ENCODE measurements at regions not wholly inside any gene's neighbourhood (a gene's known extent, or its start where the extent isn't known, plus 50 kb on each side); places are given as distances from the start of the nearest gene placed in this dataset.
A peak's percentile ranks its signal among the peaks of the same experiment; 100 is the strongest.
"Not testable (repeated sequence)": the region's sequence is repeated elsewhere in the genome, so short reads cannot be mapped to it uniquely, and the experiment has no call there.

DNA sequence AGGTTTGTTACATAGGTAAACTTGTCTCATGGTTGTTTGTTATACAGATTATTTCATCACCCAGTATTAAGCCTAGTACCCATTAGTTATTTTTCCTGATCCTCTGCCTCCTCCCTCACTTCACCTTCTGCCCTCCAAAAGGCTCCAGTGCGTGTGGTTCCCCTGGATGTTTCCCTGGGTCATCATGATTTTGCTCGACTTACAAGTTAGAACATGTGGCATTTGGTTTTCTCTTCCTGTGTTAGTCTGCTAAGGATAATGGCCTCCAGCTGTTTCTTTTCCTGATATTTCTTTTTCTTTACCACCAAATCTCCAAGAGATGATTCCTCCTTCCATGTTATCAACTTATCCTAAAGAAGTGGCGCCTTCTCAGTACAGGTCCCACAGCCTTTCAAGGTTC, 543.1 kb upstream of the ADGRL3 start:
- no peak for DNase-seq (ENCODE audit: low spot score)

DNA sequence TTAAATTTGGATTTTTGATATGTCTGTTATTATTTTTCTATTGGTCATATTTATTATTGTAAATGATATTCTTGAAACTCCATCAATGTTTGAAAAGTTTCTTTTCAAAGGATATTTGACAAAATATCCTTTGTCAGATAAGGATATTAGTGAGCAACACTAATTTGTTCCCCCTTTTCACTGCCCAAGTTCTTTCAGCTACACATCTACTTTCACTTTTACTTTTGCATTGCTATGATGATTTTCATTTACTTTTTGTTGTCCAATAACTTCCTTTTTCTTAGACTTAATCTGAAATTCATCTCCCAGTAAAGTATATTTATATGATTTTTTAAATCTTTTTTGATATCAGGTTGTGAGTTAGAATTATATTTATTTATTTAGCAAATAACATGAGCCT, 542.3 kb upstream of the ADGRL3 start:
- DNase-seq (ENCODE audit: low spot score): no peak

DNA sequence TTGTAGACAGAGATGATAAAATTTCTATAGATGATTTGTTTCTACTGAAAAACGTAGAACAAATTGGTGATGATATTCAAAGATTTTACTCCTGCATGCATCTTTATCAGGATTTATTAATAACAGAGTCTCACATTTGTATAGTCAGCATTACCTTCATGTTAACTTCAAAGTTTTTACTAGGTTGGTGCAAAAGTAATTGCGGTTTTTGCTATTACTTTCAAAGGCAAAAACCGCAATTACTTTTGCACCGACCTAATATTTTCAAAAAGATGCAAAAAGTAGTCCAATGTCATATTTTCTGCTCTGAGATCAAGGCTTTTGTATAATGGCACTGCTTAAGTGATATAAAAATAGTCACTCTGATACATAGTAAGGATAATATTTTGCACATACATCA, 536.4 kb upstream of the ADGRL3 start:
- no peak for DNase-seq (ENCODE audit: low spot score)

DNA sequence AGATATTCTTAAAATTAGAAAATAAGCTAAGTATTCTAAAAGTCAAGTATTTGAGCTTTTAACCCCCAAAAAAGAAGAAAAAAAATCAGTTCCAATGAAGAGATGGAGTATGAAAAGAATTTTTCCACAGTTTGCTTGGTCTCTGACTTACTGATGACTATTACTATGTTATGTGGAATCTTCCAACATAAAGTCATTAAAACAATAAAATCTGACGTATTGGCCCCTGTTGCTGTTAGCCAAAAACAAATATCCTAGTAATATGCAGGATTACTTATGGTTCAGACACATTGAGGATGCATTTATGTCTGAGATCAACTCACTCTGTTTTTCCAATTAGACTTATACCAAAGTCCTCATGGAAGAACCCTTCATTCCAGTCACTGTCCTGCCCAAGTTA, 517.2 kb upstream of the ADGRL3 start:
- DNase-seq (ENCODE audit: low spot score): no peak

DNA sequence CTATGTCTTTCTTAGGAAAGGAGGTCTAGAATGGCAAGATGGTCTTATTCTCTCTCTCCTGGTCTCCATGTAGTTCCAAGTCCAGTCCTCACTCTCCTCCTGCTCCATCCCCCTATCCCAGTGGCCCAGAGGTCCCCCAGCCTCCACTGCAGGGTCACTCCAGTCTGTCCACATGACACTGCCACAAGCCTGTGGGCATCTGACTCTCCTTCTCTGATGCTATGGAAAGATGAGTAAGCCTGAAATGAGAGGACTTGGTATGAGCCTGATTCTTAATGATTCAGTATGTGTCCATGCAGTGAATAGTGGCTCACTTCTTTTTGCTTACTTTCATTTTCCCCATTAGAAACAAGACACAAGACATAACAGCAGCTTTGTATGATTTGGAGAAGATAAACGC, 516.8 kb upstream of the ADGRL3 start:
- DNase-seq (ENCODE audit: low spot score): peak; percentile 3

DNA sequence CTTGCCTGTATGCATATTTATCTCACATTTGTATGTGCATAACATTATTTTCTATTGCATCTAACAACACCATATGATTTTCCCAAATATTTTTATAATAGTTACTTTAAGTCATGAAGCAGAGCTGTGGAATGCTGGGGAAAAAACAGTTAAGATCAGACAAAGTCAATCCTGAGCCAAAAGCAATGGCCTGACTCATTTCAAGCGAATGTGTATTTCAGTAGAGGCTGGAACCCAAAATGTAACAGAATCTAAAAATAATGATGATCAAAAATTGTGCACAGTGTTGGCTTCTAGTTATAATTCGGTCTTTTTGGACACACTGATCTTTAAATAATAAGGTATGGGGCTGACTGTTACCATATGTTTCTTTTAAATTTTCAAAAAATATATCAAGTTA, 516.2 kb upstream of the ADGRL3 start:
- no peak for DNase-seq (ENCODE audit: low spot score)

DNA sequence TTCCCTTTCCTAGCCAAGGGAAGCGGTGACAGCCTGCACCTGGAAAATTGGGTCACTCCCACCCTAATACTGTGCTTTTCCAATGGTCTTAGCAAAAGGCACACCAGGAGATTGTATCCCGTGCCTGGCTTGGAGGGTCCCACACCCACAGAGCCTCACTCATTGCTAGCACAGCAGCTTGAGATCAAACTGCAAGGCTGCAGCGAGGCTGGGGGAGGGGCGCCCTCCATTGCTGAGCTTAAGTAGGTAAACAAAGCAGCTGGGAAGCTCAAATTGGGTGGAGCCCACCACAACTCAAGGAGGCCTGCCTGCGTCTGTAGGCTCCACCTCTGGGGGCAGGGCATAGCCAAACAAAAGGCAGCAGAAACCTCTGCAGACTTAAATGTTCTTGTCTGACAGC, 504.1 kb upstream of the ADGRL3 start:
- not testable (repeated sequence) for DNase-seq (ENCODE audit: low spot score)

DNA sequence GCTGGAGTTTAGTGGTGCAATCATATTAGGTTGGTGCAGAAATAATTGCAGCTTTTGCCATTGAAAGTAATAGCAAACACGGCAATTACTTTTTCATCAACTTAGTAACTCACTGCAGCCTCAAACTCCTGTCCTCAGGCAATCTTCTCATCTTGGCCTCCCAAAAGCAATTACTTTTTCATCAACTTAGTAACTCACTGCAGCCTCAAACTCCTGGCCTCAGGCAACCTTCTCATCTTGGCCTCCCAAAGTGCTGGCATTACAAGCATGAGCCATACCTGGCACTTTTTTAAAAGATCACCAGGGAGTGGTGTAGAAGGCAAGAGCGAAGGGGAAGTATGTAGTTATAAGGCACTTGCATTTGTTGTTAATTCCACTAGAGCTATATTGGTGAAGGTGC, 491.1 kb upstream of the ADGRL3 start:
- no peak for DNase-seq (ENCODE audit: low spot score)

DNA sequence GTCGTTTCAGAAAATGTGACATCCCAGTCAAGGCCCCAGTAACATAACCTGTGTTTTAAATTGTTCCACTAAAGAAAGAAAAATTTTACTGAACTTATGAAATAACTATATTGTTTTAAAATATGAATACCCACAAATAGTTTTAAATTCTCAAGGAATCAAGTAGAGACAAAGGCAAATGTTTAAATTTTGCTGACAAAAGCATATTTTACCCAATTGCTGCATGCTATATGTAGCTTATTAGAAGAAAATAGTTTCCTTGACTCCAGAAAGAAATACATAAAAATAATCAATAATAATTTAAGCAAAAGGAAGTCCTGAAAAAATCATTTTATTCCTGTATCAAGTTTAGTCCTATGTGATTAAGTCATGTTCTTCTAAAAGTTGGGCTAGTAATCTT, 481.3 kb upstream of the ADGRL3 start:
- DNase-seq (ENCODE audit: low spot score): no peak

DNA sequence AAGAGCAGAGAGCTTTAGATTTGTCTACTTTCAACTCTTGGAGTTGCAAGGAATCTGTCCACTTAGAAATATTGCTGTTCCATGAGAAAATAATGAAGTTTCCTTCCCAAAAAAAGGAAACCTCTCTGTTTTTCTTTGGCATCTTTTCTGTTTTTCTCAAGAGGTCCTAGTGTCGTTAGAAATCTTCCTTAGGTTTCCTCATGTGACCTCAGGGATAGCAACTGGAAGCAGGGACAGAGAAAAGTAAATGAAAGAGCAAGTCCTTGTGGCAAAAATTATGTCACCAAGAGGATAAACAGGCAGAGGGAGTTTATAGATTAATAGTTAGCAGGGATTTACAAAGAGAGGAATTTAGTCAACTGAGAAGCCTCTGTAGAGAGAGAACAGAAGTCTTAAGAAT, 478.4 kb upstream of the ADGRL3 start:
- no peak for DNase-seq (ENCODE audit: low spot score)

DNA sequence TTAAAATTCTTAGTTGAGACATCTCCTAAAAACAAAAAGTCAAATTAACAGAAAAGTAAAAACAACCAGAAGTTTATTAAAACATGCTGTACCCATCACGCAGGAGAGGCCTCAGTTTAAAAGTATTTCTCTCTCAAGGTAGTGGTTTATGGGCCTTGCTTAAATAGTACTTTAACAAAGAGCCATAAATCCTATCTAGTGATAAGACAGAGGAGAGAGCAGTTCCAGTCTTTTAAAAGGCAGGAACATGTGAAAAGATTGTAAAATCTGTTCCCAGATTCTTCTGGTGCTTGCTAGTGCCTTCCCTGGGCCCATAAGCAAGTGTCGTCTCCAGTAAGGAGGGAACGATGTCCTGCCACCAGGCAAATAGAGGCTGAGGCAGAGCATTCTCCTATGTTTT, 476.3 kb upstream of the ADGRL3 start:
- DNase-seq (ENCODE audit: low spot score): no peak

DNA sequence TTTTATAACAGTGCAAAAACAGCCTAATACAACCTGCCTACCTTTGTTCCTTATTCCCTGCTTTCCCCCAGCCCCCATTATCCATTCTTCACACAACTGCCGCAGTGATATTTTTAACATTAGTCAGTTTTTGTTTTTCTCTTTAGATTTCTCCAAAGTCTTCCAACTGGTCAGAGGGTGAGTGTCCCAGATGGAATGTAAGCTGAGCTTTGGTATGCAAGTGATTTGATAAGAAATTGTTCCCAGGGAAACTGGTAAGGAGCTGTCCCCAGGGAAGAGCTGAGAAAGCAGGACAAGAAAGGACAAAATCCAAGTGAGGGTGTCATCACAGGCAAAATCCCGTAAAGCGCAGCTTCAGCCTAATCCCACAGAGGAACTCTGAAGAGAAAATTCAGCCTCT, 475.5 kb upstream of the ADGRL3 start:
- DNase-seq (ENCODE audit: low spot score): peak; percentile 13

DNA sequence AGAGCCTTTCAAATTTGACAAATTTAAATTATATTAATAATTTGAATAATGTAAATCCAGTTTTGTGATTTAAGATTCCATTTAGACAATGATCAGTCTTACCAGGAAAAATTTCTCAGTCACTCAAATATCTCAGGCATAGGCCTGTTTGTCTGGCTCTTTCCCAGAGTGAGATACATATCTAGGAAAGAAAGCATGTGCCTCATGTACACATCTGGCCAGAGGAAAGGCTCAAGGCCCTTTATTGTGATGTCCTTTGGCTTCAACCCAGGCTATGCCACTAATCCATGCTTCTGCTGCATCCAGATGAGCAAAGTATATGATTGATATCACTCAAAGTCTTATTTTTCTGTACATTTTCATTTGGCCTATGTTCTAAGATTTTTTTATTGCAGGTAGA, 473.3 kb upstream of the ADGRL3 start:
- DNase-seq (ENCODE audit: low spot score): no peak

DNA sequence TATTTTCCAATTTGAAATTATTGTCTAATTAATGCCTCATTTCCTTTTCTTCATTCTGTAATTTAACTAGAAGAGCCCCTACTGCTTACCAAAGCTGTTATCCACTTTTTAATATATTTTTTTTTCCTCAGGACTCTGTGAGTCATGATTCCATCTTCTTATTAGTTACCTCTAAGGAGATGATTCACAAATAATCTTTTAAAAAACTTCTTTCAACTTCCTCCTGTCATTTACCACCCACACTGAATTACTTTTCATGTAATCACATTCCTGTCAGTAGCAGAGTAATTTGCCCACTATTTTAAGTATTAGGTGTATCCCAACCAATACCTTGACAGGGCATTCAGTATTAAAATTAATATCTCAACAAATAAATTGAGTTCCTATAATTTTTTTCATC, 470.9 kb upstream of the ADGRL3 start:
- no peak for DNase-seq (ENCODE audit: low spot score)

DNA sequence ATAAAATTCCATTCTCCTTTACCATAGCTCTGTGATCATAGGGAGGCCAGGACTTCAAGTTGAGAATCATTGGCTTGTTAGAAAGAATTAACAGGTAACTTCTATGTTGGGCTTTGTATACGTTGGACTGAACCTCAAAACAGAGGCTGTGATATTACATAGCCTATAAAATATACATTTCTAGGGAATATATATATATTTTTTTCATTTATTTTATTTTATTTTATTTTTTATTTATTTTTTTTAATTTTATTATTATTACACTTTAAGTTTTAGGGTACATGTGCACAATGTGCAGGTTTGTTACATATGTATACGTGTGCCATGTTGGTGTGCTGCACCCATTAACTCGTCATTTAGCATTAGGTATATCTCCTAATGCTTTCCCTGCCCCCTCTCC, 470.4 kb upstream of the ADGRL3 start:
- not testable (repeated sequence) for DNase-seq (ENCODE audit: low spot score)

DNA sequence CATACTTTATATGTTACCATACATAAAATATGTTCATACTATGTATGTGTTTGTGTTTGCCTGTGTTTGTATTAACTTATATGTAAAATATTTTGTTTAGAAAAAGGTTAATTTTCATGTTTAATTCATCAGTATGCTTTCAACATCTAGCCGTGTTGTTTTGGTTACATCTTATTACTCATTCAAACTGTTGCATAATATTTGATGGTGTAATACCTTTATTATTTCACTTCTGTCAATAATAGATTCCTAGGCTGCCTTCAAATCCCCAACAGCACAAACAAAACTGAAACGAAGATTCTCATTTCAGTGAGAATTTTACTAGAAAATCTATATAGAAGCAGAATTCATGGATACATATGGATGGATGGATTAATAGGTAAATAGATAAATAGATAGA, 462.3 kb upstream of the ADGRL3 start:
- no peak for DNase-seq (ENCODE audit: low spot score)

DNA sequence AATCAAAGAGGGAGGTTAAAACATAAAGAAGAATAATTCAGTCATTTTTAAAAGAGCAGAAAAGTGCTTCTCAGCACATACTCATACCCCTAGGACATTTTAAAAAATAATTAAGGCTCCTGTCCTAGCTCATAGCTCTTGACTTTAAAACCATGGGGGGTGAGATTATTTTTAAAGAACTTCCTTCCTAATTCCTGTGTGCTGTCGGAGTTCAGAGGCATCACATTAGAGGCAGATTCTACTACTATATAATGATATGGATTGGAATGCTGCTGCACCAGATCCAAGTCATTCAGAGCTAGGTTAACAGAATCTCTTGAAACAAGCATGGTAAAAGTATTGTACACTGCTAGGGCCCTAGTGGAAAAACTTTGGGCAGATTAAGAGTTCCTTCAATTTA, 456.5 kb upstream of the ADGRL3 start:
- no peak for DNase-seq (ENCODE audit: low spot score)

DNA sequence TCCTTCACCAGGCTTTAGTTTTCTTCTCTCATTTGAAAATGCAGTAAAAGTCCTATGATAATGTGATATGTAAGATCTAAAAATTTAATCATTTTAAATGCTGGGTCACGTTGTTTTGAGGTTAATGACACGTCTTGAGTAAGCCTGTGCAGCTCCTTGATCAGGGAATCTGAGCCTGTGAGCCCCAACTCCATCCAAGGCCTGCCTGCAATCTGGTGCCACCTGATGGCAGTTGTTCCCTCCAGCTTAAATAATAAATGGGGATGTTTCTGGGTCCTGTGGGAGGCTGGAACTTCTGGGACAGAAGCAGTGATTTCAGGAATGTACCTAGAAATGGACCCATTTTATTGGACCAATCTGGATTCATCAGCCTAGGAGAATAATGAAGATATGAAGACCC, 455.4 kb upstream of the ADGRL3 start:
- DNase-seq (ENCODE audit: low spot score): peak; percentile 10

DNA sequence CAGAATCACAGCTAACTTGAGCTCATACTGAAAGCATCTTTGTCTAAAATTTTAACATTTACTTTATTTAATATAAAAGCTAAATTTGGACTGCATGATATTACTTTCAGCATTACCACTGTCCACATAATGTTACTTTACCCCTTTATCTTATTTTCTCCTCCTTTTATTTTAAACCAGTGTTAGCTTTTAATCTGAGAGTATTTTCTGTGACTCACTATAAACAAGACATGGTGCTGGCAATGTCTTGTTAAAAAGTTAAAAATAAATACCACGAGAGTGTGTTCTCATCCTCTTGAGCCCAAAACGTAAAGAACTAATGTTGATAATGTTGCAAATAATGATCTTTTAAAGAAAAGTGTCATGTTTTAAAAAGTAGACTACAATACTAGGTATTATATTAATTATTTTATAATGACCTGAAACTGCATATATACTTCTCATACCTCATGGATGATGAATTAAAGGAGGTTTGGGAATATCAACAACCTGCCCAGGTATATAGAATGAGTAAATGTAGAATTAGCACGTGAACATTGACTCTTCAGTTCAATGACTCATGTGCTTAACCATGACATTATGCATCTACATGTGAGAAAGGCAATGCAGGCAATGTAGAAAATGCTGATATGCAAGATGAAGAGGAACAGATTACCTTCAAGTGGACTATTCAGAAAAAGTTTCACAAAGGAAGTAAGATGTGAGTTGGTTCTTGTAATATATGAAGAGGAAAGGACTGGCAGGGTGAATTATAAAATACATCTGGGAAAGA, 454.1 kb upstream of the ADGRL3 start:
- DNase-seq (ENCODE audit: low spot score): no peak

DNA sequence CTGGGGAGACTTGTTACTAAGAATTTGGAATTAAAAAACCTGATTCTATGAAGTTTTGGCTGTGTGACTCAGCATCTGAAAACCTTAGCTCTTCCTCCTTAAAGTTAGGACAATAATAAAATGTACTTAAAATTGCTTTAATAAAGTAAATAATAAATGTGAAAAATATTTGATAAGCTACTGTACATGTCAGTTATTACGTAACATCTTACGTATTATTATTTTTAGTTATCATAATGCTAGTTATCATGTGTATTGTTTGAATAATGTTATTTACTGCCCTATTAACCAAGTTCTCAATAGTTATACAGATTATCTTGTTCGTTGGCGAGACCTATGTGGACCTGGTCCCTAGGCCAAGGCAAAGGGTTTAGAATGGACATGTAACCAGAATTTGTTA, 449.2 kb upstream of the ADGRL3 start:
- no peak for DNase-seq (ENCODE audit: low spot score)

DNA sequence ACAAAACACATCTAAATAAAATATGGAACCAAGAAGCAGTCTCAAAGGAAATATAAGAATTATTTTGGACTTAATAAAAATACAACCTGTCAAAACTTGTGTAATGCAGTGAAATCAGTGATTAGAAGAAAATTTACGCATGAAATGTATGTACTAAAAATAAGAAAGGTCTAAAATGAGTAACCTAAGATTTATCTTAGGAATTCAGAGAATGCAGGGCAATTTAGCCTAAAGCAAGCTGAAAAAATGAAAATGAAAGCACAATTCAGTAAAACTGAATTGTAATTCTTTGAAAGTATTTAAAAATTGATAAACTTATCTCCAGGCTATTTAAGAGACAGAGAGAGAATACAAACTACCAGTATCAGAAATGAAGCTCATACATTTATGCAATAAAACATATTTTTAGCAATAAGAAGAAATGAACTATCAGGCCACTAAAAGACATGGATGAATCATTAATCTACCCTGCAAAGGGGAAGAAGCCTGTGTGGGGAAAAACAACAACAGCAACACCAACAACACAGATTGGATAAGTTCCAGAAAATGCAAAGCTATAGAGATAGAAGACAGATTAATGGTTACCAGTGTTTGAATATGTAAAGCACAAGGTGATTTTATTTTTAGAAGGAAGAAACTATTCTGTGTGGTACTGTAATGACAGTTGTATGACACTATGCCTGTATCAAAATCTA, 442.0 kb upstream of the ADGRL3 start:
- no peak for DNase-seq (ENCODE audit: low spot score)

DNA sequence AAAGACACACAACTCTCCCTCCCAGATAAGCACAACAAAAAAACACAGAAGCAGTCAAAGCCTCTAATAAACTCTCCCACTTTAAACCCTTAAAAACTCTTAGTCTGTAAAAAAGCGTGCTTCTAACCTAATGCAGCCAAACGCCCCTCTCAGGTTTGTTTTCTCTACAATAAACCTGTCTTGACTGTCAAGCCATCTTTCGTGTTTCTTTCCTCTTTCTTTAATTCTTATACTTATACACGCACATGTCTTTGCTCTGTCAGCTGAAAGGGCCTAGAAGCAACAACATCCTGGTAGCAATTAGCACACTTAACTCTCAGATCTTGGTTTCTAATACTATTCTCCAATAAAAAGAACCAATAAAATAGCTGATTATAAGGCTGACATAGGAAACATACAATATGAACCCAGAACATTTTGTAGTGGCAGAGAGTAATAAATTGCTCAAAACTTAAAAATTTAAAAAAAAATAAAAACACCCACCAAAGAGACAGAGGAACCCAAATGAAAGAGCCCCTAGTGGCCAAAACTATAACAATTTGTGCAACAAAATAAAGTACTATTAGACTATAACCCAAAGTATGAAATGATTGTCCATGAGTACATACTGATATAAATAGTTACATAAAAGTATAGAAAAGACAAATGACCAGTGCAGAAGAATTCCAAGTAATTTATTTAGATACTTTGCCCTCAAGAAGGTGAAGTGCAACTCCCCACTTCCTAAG, 440.4 kb upstream of the ADGRL3 start:
- no peak for DNase-seq (ENCODE audit: low spot score)

DNA sequence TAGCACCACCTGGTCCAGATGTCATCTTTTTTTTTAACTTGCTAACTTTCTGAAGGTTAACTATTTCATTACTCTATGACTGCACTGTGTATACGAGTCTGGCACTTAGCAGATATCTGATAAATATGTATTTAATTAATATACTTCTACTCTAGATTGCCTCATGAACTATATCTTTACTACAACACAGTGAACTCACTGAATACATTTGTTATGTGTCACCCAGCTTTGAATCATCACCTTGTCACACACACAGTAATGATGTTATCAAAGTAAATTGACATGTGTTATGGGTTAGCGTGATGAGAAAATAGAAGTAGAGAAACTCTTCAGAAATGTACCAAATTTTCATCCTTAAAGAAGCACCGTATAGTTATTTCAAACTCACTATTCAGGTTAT, 419.3 kb upstream of the ADGRL3 start:
- no peak for DNase-seq (ENCODE audit: low spot score)
